Spleen (tissue), 7 donors: ENCODE measurements at regions not wholly inside any gene's neighbourhood (a gene's known extent, or its start where the extent isn't known, plus 50 kb on each side); places are given as distances from the start of the nearest gene placed in this dataset.

Experiments used
- POLR2A ChIP-seq, 3 donors: fragments of 450-650 bp; IDR thresholded peaks; one replicate each; pipeline ENCODE4 v1.5.1; 2017; ENCODE audit warnings: antibody characterized with exemption in 3 of 3, mild to moderate bottlenecking in 1 of 3
- TF ChIP-seq, protein P1 (sequence below), 11 experiments: fragments of 200-600 bp in 7 of 11; fragments of 450-650 bp in 4 of 11; sonication (generic) in 4 of 11; IDR thresholded peaks in 8 of 11; conservative IDR thresholded peaks in 3 of 11; 1 replicate in 7 of 11; 2 replicates in 4 of 11; pipeline versions ENCODE4 v1.4.0 to v1.8.0; 2016 to 2021; ENCODE audit warnings: antibody characterized with exemption in 11 of 11, inconsistent platforms in 4 of 11, mild to moderate bottlenecking in 1 of 11
- donor health status: DM: no; HTN: no; CAD: no; lungs with moderate emphysema.
- donor health status: DM: no; HTN: no; CAD: no.
- donor health status: DM: no; HTN: no; CAD: no.

DNA sequence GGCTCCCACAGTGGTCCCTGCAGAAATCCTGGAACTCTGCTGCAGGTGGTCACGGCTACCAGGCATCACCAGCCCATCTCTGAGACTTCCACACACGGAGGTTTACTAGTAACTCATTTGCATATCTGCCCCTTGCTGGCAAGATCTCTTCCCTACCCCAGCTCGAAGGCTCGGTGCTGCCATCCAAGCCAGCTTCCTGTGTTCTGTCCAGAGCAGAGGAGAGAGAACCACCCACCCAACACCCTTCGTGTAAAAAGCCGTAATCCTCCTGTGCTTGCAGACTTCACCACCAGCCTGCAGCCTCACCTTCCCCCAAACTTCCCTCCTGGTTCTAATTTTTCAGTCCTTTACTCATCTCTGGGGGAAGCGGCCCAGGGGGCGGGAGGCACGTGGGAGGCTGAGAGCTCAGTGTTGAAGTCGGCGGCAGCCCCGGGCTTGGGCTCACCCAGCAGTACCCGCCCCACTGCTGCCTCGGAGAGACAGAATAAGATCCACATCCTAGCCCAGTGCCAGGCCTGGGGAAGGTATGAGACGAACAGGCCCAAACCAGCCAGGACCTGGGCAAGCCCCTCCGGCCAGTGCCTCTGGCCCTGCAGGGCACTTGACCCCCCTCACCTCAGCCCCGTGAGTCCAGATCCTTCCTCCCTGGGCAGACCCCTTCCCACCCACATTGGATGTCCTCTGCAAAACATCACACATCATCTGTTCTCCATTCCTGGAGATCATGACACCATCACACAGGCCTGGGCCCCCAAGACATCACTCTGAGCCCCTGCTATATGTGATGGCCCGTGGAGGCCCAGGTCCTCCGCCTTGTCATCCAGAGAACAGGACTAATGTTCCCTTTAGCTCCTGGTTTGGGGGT lies 145.8 kb upstream of the ID2 start:
- TF ChIP-seq, protein P1, sequence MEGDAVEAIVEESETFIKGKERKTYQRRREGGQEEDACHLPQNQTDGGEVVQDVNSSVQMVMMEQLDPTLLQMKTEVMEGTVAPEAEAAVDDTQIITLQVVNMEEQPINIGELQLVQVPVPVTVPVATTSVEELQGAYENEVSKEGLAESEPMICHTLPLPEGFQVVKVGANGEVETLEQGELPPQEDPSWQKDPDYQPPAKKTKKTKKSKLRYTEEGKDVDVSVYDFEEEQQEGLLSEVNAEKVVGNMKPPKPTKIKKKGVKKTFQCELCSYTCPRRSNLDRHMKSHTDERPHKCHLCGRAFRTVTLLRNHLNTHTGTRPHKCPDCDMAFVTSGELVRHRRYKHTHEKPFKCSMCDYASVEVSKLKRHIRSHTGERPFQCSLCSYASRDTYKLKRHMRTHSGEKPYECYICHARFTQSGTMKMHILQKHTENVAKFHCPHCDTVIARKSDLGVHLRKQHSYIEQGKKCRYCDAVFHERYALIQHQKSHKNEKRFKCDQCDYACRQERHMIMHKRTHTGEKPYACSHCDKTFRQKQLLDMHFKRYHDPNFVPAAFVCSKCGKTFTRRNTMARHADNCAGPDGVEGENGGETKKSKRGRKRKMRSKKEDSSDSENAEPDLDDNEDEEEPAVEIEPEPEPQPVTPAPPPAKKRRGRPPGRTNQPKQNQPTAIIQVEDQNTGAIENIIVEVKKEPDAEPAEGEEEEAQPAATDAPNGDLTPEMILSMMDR (IDR thresholded peaks at IDR 0.05 in 8 of 11, conservative IDR thresholded peaks at IDR 0.05 in 3 of 11): no peak
- no peak for TF ChIP-seq POLR2A (IDR thresholded peaks at IDR 0.05)
